Adrenal gland (tissue), 9 donors: ENCODE measurements at regions not wholly inside any gene's neighbourhood (a gene's known extent, or its start where the extent isn't known, plus 50 kb on each side); places are given as distances from the start of the nearest gene placed in this dataset.
"Not testable (repeated sequence)": the region's sequence is repeated elsewhere in the genome, so short reads cannot be mapped to it uniquely, and the experiment has no call there.

ENCODE experiments used
- DNase-seq, 7 donors: peaks; one replicate each; pipeline ENCODE4 v3.0.0-alpha.2; 2019 to 2020
- H3K27ac ChIP-seq, 5 donors: fragments of 200-600 bp; sonication (generic) in 4 of 5; 1 replicate in 3 of 5; 2 replicates in 2 of 5; pipeline versions ENCODE4 v1.5.1 to v1.8.0; 2016 to 2020; ENCODE audit warnings: mild to moderate bottlenecking in 1 of 5
- H3K27me3 ChIP-seq: fragments of 200-600 bp; 2 replicates; pipeline ENCODE4 v1.8.0; 2021
- H3K36me3 ChIP-seq, 2 donors: fragments of 200-600 bp; replicated peaks in 1 of 2; 1 replicate in 1 of 2; 2 replicates in 1 of 2; pipeline versions ENCODE4 v1.5.1 to v1.8.0; 2018 to 2022
- H3K4me1 ChIP-seq, 2 donors: fragments of 200-600 bp; replicated peaks in 1 of 2; 1 replicate in 1 of 2; 2 replicates in 1 of 2; pipeline versions ENCODE4 v1.5.1 to v1.8.0; 2018 to 2021
- H3K4me3 ChIP-seq, 4 donors: fragments of 200-600 bp; sonication (generic) in 3 of 4; one replicate each; pipeline ENCODE4 v1.5.1; 2016 to 2018
- H3K9me3 ChIP-seq, 3 donors: fragments of 200-600 bp; sonication (generic) in 1 of 3; replicated peaks in 1 of 3; 1 replicate in 2 of 3; 2 replicates in 1 of 3; pipeline versions ENCODE4 v1.5.1 to v1.8.0; 2016 to 2021
- CTCF ChIP-seq, 6 experiments: fragments of 450-650 bp in 4 of 6; fragments of 200-600 bp in 2 of 6; sonication (generic) in 1 of 6; IDR thresholded peaks; 1 replicate in 5 of 6; 2 replicates in 1 of 6; pipeline versions ENCODE4 v1.5.1 to v1.8.0; 2016 to 2021; ENCODE audit warnings: antibody characterized with exemption in 6 of 6, mild to moderate bottlenecking in 2 of 6, moderate library complexity in 1 of 6
- POLR2A ChIP-seq, 2 donors: fragments of 450-650 bp; IDR thresholded peaks; one replicate each; pipeline ENCODE4 v1.6.1; 2017; ENCODE audit warnings: antibody characterized with exemption in 2 of 2, mild to moderate bottlenecking in 2 of 2, moderate library complexity in 1 of 2
- WGBS, 4 donors: extraction: QIAGEN DNeasy Blood & Tissue Kit in 2 of 4; methylation state at CpG; one replicate each; pipeline versions ENCODE4 v1.1.5 to v1.1.7; 2013 to 2017; 5-methylcytosine and 5-hydroxymethylcytosine counted together
- intact Hi-C, 2 donors: fragments of 100-400 bp; cut with DNase I; formaldehyde crosslinking; loops; one replicate each; pipeline versions ENCODE4 v1.14.1 to v1.15.0; 2022 to 2023
- donor health status: healthy with polysubstance abuse.
- donor health status: Bipolar disorder and iron deficiency.
- donor health status: DM: yes; HTN: yes; CAD: no.
- donor health status: DM: no; HTN: no; CAD: no.
- donor health status: DM: no; HTN: no; CAD: no.

GRCh38 chr18:39450958-39451357 lies 1885.4 kb upstream of the CELF4 start:
- no peak for TF ChIP-seq CTCF (IDR thresholded peaks at IDR 0.05)
- no peak for TF ChIP-seq POLR2A (IDR thresholded peaks at IDR 0.05)
- WGBS, 4 donors = 90 to 98% (median 92%) methylated on average over 6 of the region's 6 CpGs

GRCh38 chr18:39449566-39449965 lies 1884.0 kb upstream of the CELF4 start:
- peaks cover 0 to 13% of the 10 kb centered on the region in 2 donors for H3K4me1 ChIP-seq
- TF ChIP-seq CTCF (IDR thresholded peaks at IDR 0.05) (no peak), POLR2A (IDR thresholded peaks at IDR 0.05) (no peak)
- WGBS, 4 donors = 60 to 75% (median 69%) methylated on average over 3 of the region's 3 CpGs
- no peak overlapping the region for H3K27ac ChIP-seq
- no peaks in the 10 kb centered on the region for H3K36me3 ChIP-seq
- no peaks in the 10 kb centered on the region for H3K27me3 ChIP-seq
- no peak for DNase-seq
- no peaks in the 10 kb centered on the region for H3K9me3 ChIP-seq
- no peak overlapping the region for H3K4me3 ChIP-seq
- intact Hi-C loops = no loop called here

More at GRCh38 chr18:39450958-39451357, 1885.4 kb upstream of the CELF4 start:
- Histone ChIP-seq H3K9me3 (no peaks in the 10 kb centered on the region), H3K27ac (no peak overlapping the region), H3K36me3 (no peaks in the 10 kb centered on the region), H3K4me1 (peaks cover 0 to 13% of the 10 kb centered on the region in 2 donors), H3K27me3 (no peaks in the 10 kb centered on the region), H3K4me3 (no peak overlapping the region)
- DNase-seq = no peak
- intact Hi-C loops = no loop called here

- peaks cover 0 to 7% of the 10 kb centered on the region in 2 donors for H3K4me1 ChIP-seq
- no peak for TF ChIP-seq CTCF (IDR thresholded peaks at IDR 0.05)
- no peak for TF ChIP-seq POLR2A (IDR thresholded peaks at IDR 0.05)
- no peaks in the 10 kb centered on the region for H3K27me3 ChIP-seq
- no peak for DNase-seq
- intact Hi-C loops = no loop called here
- no peak overlapping the region for H3K27ac ChIP-seq
- 31 to 46% (median 35%) methylated on average over 1 of the region's 1 CpG for WGBS, 4 donors
- no peak overlapping the region for H3K4me3 ChIP-seq
- H3K9me3 ChIP-seq = no peaks in the 10 kb centered on the region
- no peaks in the 10 kb centered on the region for H3K36me3 ChIP-seq
Observed at GRCh38 chr18:39448942-39449341, 1883.3 kb upstream of the CELF4 start.

- H3K4me1 ChIP-seq, H3K36me3 ChIP-seq, H3K27ac ChIP-seq, H3K27me3 ChIP-seq, H3K9me3 ChIP-seq, H3K4me3 ChIP-seq, intact Hi-C loops, DNase-seq: not testable (repeated sequence)
- WGBS, 4 donors = 61 to 84% (median 75%) methylated on average over 2 of the region's 2 CpGs
Observed at GRCh38 chr18:39444957-39445356, 1879.4 kb upstream of the CELF4 start.

- TF ChIP-seq POLR2A (IDR thresholded peaks at IDR 0.05) (no peak), CTCF (IDR thresholded peaks at IDR 0.05) (no peak)
- WGBS, 4 donors = 75 to 91% (median 83%) methylated on average over 2 of the region's 2 CpGs
- Histone ChIP-seq H3K27me3 (no peaks in the 10 kb centered on the region), H3K4me3 (no peak overlapping the region), H3K4me1 (no peaks in the 10 kb centered on the region), H3K36me3 (no peaks in the 10 kb centered on the region), H3K9me3 (no peaks in the 10 kb centered on the region), H3K27ac (no peak overlapping the region)
- DNase-seq = no peak
- intact Hi-C loops = no loop called here
Observed at GRCh38 chr18:39441648-39442047, 1876.0 kb upstream of the CELF4 start.
